IMR-90 (cell line): ENCODE measurements at regions not wholly inside any gene's neighbourhood (a gene's known extent, or its start where the extent isn't known, plus 50 kb on each side); places are given as distances from the start of the nearest gene placed in this dataset.

Source experiments
- ATAC-seq: fragments of 200-7000 bp; cut with Tn5 transposase; 2 replicates; pipeline ENCODE4 v1.9.1; 2020; ENCODE audit warnings: low read depth, mild to moderate bottlenecking, moderate library complexity
- BruUV-seq: library from RNA; stranded (reverse); fragments of 400-500 nt; replicated peaks from 2 replicates; lab custom pipeline; 2021; lab: Mats Ljungman, UMichigan
- CTCF ChIA-PET: fragments of 300-600 bp; formaldehyde crosslinking; extraction: SDS; loops from one replicate; lab custom pipeline; 2021; ENCODE audit warnings: antibody characterized with exemption; lab: Yijun Ruan, JAX
- POLR2A ChIA-PET: fragments of 300-600 bp; sonication (Branson Sonifier 250); formaldehyde crosslinking; loops from one replicate; lab custom pipeline; 2022; ENCODE audit warnings: antibody characterized with exemption; ENCODE audit not compliant: unreplicated experiment; lab: Charles Lee
- DNase-seq: peaks from one replicate; pipeline ENCODE4 v3.0.0; 2013
- H2AFZ ChIP-seq: replicated peaks from 2 replicates; pipeline ENCODE3; 2013; ENCODE audit warnings: low read length, mild to moderate bottlenecking; ENCODE audit not compliant: poor library complexity
- H2AK5ac ChIP-seq: 2 replicates; pipeline ENCODE4 v1.6.1; 2013; ENCODE audit warnings: low read depth, low read length, inconsistent platforms
- H2AK9ac ChIP-seq: replicated peaks from 2 replicates; pipeline ENCODE3; 2013; ENCODE audit warnings: mild to moderate bottlenecking, low read depth, low read length, moderate library complexity; ENCODE audit not compliant: poor library complexity
- H2BK120ac ChIP-seq: 2 replicates; pipeline ENCODE4 v1.6.1; 2013; ENCODE audit warnings: low read depth, low read length, inconsistent platforms
- H2BK15ac ChIP-seq: 3 replicates; pipeline ENCODE4 v1.6.1; 2013; ENCODE audit warnings: low read depth, low read length, inconsistent platforms
- H2BK20ac ChIP-seq: 2 replicates; pipeline ENCODE4 v1.6.1; 2013; ENCODE audit warnings: low read depth, mild to moderate bottlenecking, inconsistent platforms, low read length, moderate library complexity
- H2BK5ac ChIP-seq: 2 replicates; pipeline ENCODE4 v1.6.1; 2013; ENCODE audit warnings: mild to moderate bottlenecking, low read depth, low read length, inconsistent platforms; ENCODE audit not compliant: poor library complexity, severe bottlenecking
- H3K14ac ChIP-seq: replicated peaks from 2 replicates; pipeline ENCODE4 v1.6.1; 2013; ENCODE audit warnings: low read depth, low read length, inconsistent platforms
- H3K18ac ChIP-seq: 2 replicates; pipeline ENCODE4 v1.6.1; 2013; ENCODE audit warnings: low read depth, low read length, control low read depth
- H3K23ac ChIP-seq: 2 replicates; pipeline ENCODE4 v1.6.1; 2013; ENCODE audit warnings: low read depth, low read length, inconsistent platforms
- H3K27ac ChIP-seq: 2 replicates; pipeline ENCODE4 v1.5.1; 2013; ENCODE audit warnings: mild to moderate bottlenecking, control low read depth, low read length; ENCODE audit not compliant: insufficient read depth
- H3K27me3 ChIP-seq: 2 replicates; pipeline ENCODE4 v1.6.1; 2013; ENCODE audit warnings: low read length; ENCODE audit not compliant: control insufficient read depth, insufficient read depth
- H3K36me3 ChIP-seq: 2 replicates; pipeline ENCODE4 v1.6.1; 2013; ENCODE audit warnings: low read length, mixed read lengths; ENCODE audit not compliant: control insufficient read depth, insufficient read depth
- H3K4ac ChIP-seq: 2 replicates; pipeline ENCODE4 v1.6.1; 2013; ENCODE audit warnings: low read depth, low read length, inconsistent platforms
- H3K4me1 ChIP-seq: 2 replicates; pipeline ENCODE4 v1.6.1; 2013; ENCODE audit warnings: low read length, mixed read lengths; ENCODE audit not compliant: control insufficient read depth, insufficient read depth
- H3K4me2 ChIP-seq: 2 replicates; pipeline ENCODE4 v1.6.1; 2013; ENCODE audit warnings: low read depth, mild to moderate bottlenecking, control low read depth, low read length, moderate library complexity
- H3K4me3 ChIP-seq: 2 replicates; pipeline ENCODE4 v1.5.1; 2013; ENCODE audit warnings: low read depth, mild to moderate bottlenecking, control low read depth, low read length, moderate library complexity; ENCODE audit not compliant: insufficient read depth
- H3K56ac ChIP-seq: 2 replicates; pipeline ENCODE4 v1.6.1; 2013; ENCODE audit warnings: low read length, inconsistent platforms; ENCODE audit not compliant: insufficient read depth; ENCODE audit errors: extremely low read depth
- H3K79me1 ChIP-seq, 2 experiments: 2 replicates each; pipeline ENCODE4 v1.6.1; 2013; ENCODE audit warnings: low read length in 2 of 2, inconsistent platforms in 1 of 2, low read depth in 1 of 2
- H3K9ac ChIP-seq: 2 replicates; pipeline ENCODE4 v1.6.1; 2013; ENCODE audit warnings: low read depth, low read length, control low read depth
- H3K9me1 ChIP-seq: 2 replicates; pipeline ENCODE4 v1.6.1; 2013; ENCODE audit warnings: low read length, inconsistent platforms; ENCODE audit not compliant: insufficient read depth
- H3K9me3 ChIP-seq: 2 replicates; pipeline ENCODE4 v1.6.1; 2013; ENCODE audit warnings: low read length; ENCODE audit not compliant: control insufficient read depth, insufficient read depth
- H4K20me1 ChIP-seq: 2 replicates; pipeline ENCODE4 v1.6.1; 2013; ENCODE audit warnings: low read length, inconsistent platforms; ENCODE audit not compliant: insufficient read depth
- H4K5ac ChIP-seq: 2 replicates; pipeline ENCODE4 v1.6.1; 2013; ENCODE audit warnings: mild to moderate bottlenecking, low read depth, low read length, control low read depth
- H4K8ac ChIP-seq, 2 experiments: 2 replicates each; pipeline ENCODE4 v1.6.1; 2013; ENCODE audit warnings: low read depth in 2 of 2, low read length in 2 of 2, control low read depth in 1 of 2, inconsistent platforms in 1 of 2
- H4K91ac ChIP-seq: 2 replicates; pipeline ENCODE4 v1.6.1; 2013; ENCODE audit warnings: low read depth, low read length, inconsistent platforms; ENCODE audit not compliant: insufficient read depth
- BHLHE40 ChIP-seq: fragments of 150-350 bp; IDR thresholded peaks from 2 replicates; pipeline ENCODE4 v1.6.1; 2016; ENCODE audit warnings: mild to moderate bottlenecking, low read depth, low read length
- CHD1 ChIP-seq: IDR thresholded peaks from 2 replicates; pipeline ENCODE4 v1.6.1; 2012; ENCODE audit warnings: low read depth, low read length, improper control_type of control experiment
- FOS ChIP-seq: fragments of 150-350 bp; IDR thresholded peaks from 2 replicates; pipeline ENCODE4 v1.6.1; 2016; ENCODE audit warnings: low read depth, low read length
- MAFK ChIP-seq: IDR thresholded peaks from 2 replicates; pipeline ENCODE4 v1.6.1; 2012; ENCODE audit warnings: low read depth, low read length, improper control_type of control experiment
- MAZ ChIP-seq: IDR thresholded peaks from 2 replicates; pipeline ENCODE4 v1.6.1; 2012; ENCODE audit warnings: low read depth, mild to moderate bottlenecking, low read length, improper control_type of control experiment, moderate library complexity, borderline replicate concordance
- MXI1 ChIP-seq: IDR thresholded peaks from 2 replicates; pipeline ENCODE4 v1.6.1; 2012; ENCODE audit warnings: low read depth, mild to moderate bottlenecking, low read length, moderate library complexity, borderline replicate concordance
- NFE2L2 ChIP-seq: fragments of 150-350 bp; IDR thresholded peaks from 2 replicates; pipeline ENCODE4 v1.6.1; 2016; ENCODE audit warnings: low read depth, mild to moderate bottlenecking, low read length
- POLR2A ChIP-seq: IDR thresholded peaks from 2 replicates; pipeline ENCODE4 v1.6.1; 2012; ENCODE audit warnings: mild to moderate bottlenecking, low read depth, low read length
- RAD21 ChIP-seq: IDR thresholded peaks from 2 replicates; pipeline ENCODE4 v1.6.1; 2012; ENCODE audit warnings: low read length, improper control_type of control experiment
- RCOR1 ChIP-seq: IDR thresholded peaks from 2 replicates; pipeline ENCODE4 v1.6.1; 2012; ENCODE audit warnings: mild to moderate bottlenecking, low read length, improper control_type of control experiment; ENCODE audit not compliant: insufficient replicate concordance
- RFX5 ChIP-seq: IDR thresholded peaks from 2 replicates; pipeline ENCODE4 v1.8.0; 2012; ENCODE audit warnings: low read depth, mild to moderate bottlenecking, low read length, moderate library complexity
- SMC3 ChIP-seq: fragments of 150-350 bp; IDR thresholded peaks from 2 replicates; pipeline ENCODE4 v1.6.1; 2016; ENCODE audit warnings: low read depth, mild to moderate bottlenecking, antibody characterized with exemption, low read length, moderate library complexity
- WGBS, 2 experiments: methylation state at CpG; one replicate each; pipeline versions ENCODE4 v1.1.5 to v1.1.7; 2013; ENCODE audit warnings: missing lambda C conversion rate in 2 of 2; ENCODE audit not compliant: insufficient read length in 1 of 2; ENCODE audit errors: extremely low coverage in 2 of 2; 5-methylcytosine and 5-hydroxymethylcytosine counted together
- dilution Hi-C: fragments of 300-500 bp; cut with HindIII; formaldehyde crosslinking; loops from one replicate; pipeline ENCODE4 v1.14.3; 2018; ENCODE audit warnings: low sequenced_read_pairs; ENCODE audit not compliant: unreplicated experiment
- in situ Hi-C: fragments of 300-500 bp; cut with MboI; formaldehyde crosslinking; loops from 3 replicates; pipeline ENCODE4 v1.14.3; 2019; ENCODE audit warnings: low sequenced_read_pairs, inconsistent platforms, mixed read lengths
- intact Hi-C: fragments of 100-400 bp; cut with micrococcal nuclease; formaldehyde crosslinking; loops from 2 replicates; pipeline ENCODE4 v1.10.0; 2022
- TF ChIP-seq, protein P1 (sequence below): fragments of 150-350 bp; IDR thresholded peaks from 2 replicates; pipeline ENCODE4 v1.6.1; 2016; ENCODE audit warnings: low read depth, mild to moderate bottlenecking, low read length, moderate library complexity, borderline replicate concordance
- TF ChIP-seq, protein P2 (sequence below): fragments of 150-350 bp; IDR thresholded peaks from 2 replicates; pipeline ENCODE4 v1.6.1; 2017; ENCODE audit warnings: mild to moderate bottlenecking, antibody characterized with exemption, low read length, low read depth
- TF ChIP-seq, protein P3 (sequence below): conservative IDR thresholded peaks from 2 replicates; pipeline ENCODE4 v1.5.1; 2012; ENCODE audit warnings: mild to moderate bottlenecking, low read depth, low read length, improper control_type of control experiment

DNA sequence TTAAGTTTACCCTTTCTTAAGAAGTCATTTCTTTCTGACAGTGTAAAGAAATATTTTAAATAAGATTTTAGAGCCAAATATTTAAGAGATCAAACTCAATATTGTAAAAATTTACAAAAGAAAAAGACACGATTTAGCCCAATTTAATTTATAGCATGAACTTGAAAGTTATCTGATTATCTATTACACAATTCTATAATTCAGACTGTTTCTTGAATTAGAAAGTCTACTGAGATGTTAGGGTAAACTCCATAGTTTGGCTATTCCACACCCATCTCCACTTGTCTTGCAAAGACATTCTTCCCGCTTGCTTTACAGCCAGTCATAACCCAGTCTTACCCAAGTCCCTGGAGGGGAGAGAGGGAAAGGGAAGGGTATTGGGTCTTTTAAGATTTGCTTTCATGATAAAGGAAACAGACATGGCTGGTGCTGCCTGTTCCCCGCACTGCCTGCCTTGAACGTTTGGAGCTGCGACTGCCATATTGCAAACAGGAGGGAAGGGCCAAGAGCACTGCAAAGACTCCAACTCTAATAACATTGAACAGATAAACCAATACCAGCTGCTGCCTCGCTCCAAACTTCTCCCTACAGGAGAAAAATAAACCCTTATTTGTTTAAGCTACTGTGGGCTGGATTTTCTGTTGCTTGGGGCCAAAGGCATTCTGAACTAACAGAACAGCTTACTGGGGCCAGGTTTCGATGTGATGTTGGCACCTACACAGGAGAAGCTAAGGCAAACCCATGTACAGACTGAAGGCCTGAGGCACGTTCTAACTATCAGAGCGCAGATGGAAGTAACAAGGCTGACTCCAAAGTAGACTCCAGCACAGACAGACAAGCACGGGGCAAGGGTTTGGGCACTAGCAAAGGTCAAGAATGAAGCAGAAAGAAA lies 552.3 kb upstream of the JARID2 start:
- ATAC-seq (no peak), DNase-seq (no peak)
- Histone ChIP-seq H2BK5ac (no peak overlapping the region), H2AFZ (peak overlapping the region; percentile 6), H2AK9ac (no peak overlapping the region), H4K5ac (no peak overlapping the region), H3K27me3 (no peaks in the 10 kb centered on the region), H3K4me2 (no peak overlapping the region), H4K91ac (no peak overlapping the region), H3K4me1 (peaks cover 3% of the 10 kb centered on the region; the same call in 1 of the 2 replicates), H4K8ac (no peak overlapping the region), H2AK5ac (no peak overlapping the region; the same call in 1 of the 2 replicates), H3K79me1 (no peaks in the 10 kb centered on the region), H2BK20ac (no peak overlapping the region), H3K9me1 (peaks cover 4% of the 10 kb centered on the region; the same call in 1 of the 2 replicates), H2BK120ac (no peak overlapping the region), H3K36me3 (no peaks in the 10 kb centered on the region), H3K4me3 (no peak overlapping the region), H4K20me1 (no peaks in the 10 kb centered on the region), H3K4ac (no peak overlapping the region), H2BK15ac (no peak overlapping the region), H3K56ac (no peak overlapping the region), H3K23ac (no peak overlapping the region), H3K18ac (no peak overlapping the region), H3K9ac (no peak overlapping the region), H3K9me3 (no peaks in the 10 kb centered on the region), H3K27ac (no peak overlapping the region), H3K14ac (no peak overlapping the region)
- in situ Hi-C loops (no loop called here), dilution Hi-C loops (no loop called here), intact Hi-C loops (no loop called here)
- TF ChIP-seq RFX5 (no peak), CHD1 (no peak), FOS (no peak), POLR2A (no peak), MAZ (no peak), BHLHE40 (no peak), SMC3 (no peak), MAFK (no peak), RAD21 (no peak), RCOR1 (no peak), NFE2L2 (no peak), MXI1 (no peak)
- TF ChIP-seq, protein P1, sequence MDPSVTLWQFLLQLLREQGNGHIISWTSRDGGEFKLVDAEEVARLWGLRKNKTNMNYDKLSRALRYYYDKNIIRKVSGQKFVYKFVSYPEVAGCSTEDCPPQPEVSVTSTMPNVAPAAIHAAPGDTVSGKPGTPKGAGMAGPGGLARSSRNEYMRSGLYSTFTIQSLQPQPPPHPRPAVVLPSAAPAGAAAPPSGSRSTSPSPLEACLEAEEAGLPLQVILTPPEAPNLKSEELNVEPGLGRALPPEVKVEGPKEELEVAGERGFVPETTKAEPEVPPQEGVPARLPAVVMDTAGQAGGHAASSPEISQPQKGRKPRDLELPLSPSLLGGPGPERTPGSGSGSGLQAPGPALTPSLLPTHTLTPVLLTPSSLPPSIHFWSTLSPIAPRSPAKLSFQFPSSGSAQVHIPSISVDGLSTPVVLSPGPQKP, result no peak
- TF ChIP-seq, protein P2, sequence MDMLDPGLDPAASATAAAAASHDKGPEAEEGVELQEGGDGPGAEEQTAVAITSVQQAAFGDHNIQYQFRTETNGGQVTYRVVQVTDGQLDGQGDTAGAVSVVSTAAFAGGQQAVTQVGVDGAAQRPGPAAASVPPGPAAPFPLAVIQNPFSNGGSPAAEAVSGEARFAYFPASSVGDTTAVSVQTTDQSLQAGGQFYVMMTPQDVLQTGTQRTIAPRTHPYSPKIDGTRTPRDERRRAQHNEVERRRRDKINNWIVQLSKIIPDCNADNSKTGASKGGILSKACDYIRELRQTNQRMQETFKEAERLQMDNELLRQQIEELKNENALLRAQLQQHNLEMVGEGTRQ, result no peak
- TF ChIP-seq, protein P3, sequence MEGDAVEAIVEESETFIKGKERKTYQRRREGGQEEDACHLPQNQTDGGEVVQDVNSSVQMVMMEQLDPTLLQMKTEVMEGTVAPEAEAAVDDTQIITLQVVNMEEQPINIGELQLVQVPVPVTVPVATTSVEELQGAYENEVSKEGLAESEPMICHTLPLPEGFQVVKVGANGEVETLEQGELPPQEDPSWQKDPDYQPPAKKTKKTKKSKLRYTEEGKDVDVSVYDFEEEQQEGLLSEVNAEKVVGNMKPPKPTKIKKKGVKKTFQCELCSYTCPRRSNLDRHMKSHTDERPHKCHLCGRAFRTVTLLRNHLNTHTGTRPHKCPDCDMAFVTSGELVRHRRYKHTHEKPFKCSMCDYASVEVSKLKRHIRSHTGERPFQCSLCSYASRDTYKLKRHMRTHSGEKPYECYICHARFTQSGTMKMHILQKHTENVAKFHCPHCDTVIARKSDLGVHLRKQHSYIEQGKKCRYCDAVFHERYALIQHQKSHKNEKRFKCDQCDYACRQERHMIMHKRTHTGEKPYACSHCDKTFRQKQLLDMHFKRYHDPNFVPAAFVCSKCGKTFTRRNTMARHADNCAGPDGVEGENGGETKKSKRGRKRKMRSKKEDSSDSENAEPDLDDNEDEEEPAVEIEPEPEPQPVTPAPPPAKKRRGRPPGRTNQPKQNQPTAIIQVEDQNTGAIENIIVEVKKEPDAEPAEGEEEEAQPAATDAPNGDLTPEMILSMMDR, result no peak
- BruUV-seq, result no TSS peak
- POLR2A ChIA-PET, result no interaction called here
- CTCF ChIA-PET, result interaction anchor here (0.6 kb wide), 1 partner anchor 226 kb away, joined by 4 read pairs; no protein-coding TSS in a partner anchor
- 100% methylated on average over 1 of the region's 10 CpGs; no CpG with 5 or more reads in 1 of the 2 experiments for WGBS, 2 experiments
